Gastroesophageal sphincter (tissue), 3 donors: ENCODE measurements at regions not wholly inside any gene's neighbourhood (a gene's known extent, or its start where the extent isn't known, plus 50 kb on each side); places are given as distances from the start of the nearest gene placed in this dataset.

Source experiments
- EP300 ChIP-seq: sonication (generic); formaldehyde crosslinking; IDR thresholded peaks from one replicate; pipeline ENCODE4 v1.6.1; 2017; ENCODE audit warnings: antibody characterized with exemption, mild to moderate bottlenecking
- TF ChIP-seq, protein P1 (sequence below), 4 experiments: fragments of 200-600 bp in 2 of 4; fragments of 450-650 bp in 2 of 4; sonication (generic) in 1 of 4; IDR thresholded peaks; one replicate each; pipeline ENCODE4 v1.5.1; 2017 to 2019; ENCODE audit warnings: antibody characterized with exemption in 4 of 4, mild to moderate bottlenecking in 2 of 4, moderate library complexity in 2 of 4

DNA sequence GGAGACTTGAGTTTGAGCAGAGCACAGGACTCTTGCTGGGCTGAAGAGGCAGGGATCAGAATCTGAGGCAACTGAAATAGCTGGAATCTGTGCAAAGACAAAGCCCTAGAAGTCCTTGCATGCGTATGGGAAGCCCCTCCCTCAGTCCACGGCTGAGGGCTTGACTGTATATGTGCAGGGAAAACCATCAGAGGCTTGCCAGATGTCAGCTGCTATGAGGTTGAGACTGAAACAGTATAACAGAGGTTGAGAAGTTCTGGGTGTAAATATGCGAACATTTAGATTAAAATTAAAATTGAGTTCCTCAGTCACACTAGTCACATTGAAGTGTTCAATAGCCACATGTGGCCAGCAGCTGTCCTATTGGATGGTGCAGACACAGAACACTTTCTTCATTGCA is 108.8 kb upstream of the NEDD9 start:
- TF ChIP-seq, protein P1, sequence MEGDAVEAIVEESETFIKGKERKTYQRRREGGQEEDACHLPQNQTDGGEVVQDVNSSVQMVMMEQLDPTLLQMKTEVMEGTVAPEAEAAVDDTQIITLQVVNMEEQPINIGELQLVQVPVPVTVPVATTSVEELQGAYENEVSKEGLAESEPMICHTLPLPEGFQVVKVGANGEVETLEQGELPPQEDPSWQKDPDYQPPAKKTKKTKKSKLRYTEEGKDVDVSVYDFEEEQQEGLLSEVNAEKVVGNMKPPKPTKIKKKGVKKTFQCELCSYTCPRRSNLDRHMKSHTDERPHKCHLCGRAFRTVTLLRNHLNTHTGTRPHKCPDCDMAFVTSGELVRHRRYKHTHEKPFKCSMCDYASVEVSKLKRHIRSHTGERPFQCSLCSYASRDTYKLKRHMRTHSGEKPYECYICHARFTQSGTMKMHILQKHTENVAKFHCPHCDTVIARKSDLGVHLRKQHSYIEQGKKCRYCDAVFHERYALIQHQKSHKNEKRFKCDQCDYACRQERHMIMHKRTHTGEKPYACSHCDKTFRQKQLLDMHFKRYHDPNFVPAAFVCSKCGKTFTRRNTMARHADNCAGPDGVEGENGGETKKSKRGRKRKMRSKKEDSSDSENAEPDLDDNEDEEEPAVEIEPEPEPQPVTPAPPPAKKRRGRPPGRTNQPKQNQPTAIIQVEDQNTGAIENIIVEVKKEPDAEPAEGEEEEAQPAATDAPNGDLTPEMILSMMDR (IDR thresholded peaks at IDR 0.05) = no peak
- no peak for TF ChIP-seq EP300
